Body of pancreas (tissue), 4 donors: ENCODE measurements at regions not wholly inside any gene's neighbourhood (a gene's known extent, or its start where the extent isn't known, plus 50 kb on each side); places are given as distances from the start of the nearest gene placed in this dataset.

Source experiments
- CTCF ChIP-seq, 7 experiments: fragments of 450-650 bp in 4 of 7; fragments of 200-600 bp in 3 of 7; sonication (generic) in 3 of 7; IDR thresholded peaks; one replicate each; pipeline ENCODE4 v1.5.1; 2016 to 2019; ENCODE audit warnings: antibody characterized with exemption in 7 of 7
- POLR2A ChIP-seq, 3 donors: fragments of 450-650 bp; IDR thresholded peaks; one replicate each; pipeline ENCODE4 v1.6.1; 2016; ENCODE audit warnings: antibody characterized with exemption in 3 of 3, mild to moderate bottlenecking in 2 of 3

GRCh38 chr4:14236359-14236758 is 608.8 kb upstream of the BOD1L1 start:
- TF ChIP-seq CTCF (IDR thresholded peaks at IDR 0.05) (no peak), POLR2A (IDR thresholded peaks at IDR 0.05) (no peak)
